GM12872 (cell line): ENCODE measurements at regions not wholly inside any gene's neighbourhood (a gene's known extent, or its start where the extent isn't known, plus 50 kb on each side); places are given as distances from the start of the nearest gene placed in this dataset.

ENCODE experiments used
- TF ChIP-seq, protein P1 (sequence below): IDR thresholded peaks from 3 replicates; pipeline ENCODE4 v1.5.1; 2011; ENCODE audit warnings: low read depth, mild to moderate bottlenecking, low read length, moderate library complexity; ENCODE audit not compliant: insufficient read depth

DNA sequence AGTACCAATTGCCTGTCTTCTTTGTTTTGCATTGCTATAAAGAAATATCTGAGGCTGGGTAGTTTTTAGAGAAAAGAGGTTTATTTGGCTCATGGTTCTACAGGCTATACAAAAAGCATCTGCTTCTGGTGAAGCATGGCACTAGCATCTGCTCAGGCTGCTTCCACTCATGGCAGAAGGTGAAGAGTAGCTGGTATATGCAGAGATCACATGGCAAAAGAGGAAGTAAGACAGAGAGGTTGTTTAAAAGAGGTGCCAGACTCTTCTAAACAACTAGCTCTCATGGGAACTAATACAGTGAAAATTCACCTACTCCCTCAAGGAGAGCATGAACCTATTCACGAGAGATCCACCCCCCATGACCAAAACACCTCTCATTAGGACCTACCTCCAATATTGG lies 56.7 kb upstream of the GUCA2B start:
- TF ChIP-seq, protein P1, sequence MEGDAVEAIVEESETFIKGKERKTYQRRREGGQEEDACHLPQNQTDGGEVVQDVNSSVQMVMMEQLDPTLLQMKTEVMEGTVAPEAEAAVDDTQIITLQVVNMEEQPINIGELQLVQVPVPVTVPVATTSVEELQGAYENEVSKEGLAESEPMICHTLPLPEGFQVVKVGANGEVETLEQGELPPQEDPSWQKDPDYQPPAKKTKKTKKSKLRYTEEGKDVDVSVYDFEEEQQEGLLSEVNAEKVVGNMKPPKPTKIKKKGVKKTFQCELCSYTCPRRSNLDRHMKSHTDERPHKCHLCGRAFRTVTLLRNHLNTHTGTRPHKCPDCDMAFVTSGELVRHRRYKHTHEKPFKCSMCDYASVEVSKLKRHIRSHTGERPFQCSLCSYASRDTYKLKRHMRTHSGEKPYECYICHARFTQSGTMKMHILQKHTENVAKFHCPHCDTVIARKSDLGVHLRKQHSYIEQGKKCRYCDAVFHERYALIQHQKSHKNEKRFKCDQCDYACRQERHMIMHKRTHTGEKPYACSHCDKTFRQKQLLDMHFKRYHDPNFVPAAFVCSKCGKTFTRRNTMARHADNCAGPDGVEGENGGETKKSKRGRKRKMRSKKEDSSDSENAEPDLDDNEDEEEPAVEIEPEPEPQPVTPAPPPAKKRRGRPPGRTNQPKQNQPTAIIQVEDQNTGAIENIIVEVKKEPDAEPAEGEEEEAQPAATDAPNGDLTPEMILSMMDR: no peak

DNA sequence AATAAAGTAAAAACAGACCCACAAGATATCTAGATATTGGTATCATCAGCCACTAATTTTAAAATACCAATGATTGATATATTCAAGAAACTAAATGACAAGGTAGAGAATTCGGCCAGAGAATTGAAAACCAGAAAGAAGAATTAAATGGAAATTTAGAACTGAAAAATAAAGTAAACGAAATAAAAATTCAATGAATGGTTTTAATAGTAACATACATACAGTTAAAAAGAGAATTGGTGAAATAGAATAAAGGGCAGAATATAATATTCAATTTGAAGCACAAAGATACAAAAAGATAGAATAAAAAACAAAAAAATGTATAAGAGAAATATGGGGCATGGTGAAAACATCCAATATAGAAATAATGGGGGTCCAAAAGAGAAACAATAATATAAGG lies 64.0 kb upstream of the GUCA2B start:
- TF ChIP-seq, protein P1: no peak

DNA sequence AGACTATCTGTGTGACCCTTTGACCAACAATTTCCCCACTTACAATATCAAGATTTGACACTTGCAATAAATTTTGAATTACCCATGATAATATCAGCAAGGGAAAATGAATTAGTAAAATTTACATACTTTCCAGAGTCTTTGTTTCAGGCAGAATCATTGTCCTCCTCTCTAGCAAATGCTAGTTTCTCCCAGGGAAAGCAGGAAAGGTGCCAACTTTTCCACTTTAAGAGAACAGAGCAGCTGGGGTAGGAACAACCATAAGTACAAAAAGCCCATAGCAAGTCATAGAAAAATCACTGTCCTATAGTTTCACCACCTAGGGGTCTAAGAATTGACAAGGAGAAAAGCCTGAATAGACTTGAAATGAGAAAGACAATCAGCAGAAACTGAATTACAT lies 67.1 kb upstream of the GUCA2B start:
- TF ChIP-seq, protein P1: no peak

DNA sequence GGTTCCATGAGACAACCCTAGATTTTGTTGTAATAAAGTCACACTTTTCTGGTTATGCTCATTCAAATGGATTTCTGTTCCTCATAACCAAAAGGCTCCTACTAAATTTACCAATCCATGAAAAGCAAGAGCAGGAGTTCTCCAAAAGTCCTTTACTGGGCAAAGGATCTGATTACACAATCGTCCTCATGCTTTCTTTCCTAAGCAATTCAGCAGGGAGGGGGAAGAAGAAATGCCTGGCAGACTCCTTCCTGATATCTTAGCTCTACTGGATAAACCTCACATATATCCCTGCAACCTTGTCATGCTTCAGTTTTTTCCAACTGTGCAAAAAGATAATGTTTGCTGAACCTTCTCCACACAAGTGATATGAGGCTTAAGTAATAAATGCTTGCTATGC lies 67.6 kb upstream of the GUCA2B start:
- TF ChIP-seq, protein P1: no peak

DNA sequence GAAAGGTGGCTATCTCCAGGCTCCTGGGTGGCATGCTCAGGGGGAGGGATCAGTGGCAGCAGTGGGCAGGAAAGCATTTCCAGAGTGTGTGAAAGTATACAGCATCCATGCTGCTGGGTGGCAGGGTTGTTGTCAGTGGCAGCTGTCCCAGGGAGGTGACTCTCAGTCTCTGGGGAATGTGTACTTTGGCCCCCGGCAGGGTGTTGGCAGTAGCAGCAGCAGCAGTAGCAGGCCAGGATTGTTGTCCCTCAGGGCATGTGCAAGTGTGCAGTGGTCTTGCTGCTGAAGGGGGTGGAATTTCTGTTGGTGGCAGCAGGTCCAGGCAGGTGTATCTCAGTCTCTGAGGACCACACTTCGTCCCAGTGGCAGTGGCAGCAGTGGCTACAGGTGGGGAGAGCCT lies 71.7 kb upstream of the GUCA2B start:
- TF ChIP-seq, protein P1: no peak

DNA sequence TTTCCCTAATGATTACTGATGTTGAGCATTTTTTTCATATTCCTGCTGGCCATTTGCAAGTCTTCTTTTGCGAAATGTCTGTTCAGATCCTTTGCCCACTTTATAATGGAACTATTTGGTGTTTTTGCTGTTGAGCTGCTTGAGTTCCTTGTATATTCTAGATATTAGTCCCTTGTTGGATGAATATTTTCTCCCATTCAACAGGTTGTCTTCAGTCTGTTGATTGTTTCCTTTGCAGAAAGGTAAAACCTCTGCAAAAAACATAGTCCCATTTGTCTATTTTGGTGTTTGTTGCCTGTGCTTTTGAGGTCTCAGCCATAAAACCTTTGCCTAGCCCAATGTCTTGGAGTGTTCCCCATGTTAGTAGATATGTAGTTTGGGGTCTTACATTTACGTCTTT lies 78.0 kb upstream of the GUCA2B start:
- TF ChIP-seq, protein P1: no peak

DNA sequence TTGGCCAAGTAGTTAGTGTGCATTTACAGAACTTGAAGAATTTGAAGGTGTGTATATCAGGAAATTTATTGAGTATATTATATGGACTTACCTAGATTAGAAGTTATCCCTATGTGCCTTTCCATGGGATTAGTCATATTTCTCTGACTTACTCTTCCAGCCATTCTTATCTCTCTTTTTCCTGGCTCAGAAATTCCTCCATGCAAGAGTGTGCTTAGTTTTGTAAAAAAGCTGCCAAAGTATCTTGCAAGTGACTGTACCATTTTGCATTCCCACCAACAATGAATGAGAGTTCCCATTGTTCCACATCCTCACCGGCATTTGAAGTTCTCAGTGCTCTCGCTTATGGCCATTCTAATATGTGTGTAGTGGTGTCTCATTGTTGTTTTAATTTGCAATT lies 82.2 kb upstream of the GUCA2B start:
- TF ChIP-seq, protein P1: no peak

DNA sequence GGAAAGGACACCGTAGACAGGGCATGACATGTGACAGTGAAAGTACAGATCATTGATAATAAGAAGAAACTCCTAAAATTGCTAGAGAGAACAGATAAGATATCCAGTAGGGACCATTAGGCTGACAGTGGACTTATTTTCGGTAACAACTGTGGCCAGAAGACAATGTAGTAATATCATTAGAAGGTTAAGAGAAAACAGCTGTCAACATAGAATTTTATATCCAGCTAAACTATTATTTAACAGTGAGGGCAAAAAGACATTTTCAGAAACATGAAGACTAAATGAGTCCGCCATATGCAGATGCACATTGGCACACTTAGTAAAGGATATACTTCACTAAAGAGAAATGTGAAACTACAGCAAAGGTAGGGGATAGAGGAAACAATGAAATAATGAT lies 95.4 kb upstream of the GUCA2B start:
- TF ChIP-seq, protein P1: no peak
